ENCODE measurements at regions not wholly inside any gene's neighbourhood (a gene's known extent, or its start where the extent isn't known, plus 50 kb on each side); places are given as distances from the start of the nearest gene placed in this dataset.

DNA sequence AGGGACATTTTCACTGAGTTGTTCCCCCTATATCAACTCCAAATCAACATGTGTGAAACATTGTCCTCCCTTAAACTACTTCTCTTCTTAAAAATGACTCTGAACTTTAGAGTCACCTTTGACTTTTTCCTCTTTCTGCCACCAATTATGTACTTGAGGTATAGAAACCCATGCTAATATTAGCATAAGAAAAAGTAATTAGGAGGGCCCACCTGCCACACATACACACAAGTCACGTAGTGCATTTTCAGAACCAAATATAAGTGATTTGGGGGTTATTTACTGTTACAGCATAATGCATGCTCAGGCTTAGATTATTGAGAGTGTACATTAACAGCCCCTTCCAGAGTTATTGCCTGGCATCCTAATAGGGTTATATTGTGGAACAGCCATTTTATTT is 432.7 kb downstream of the ZIC3 start:
- Histone ChIP-seq H3K9me3 (ENCODE audit: low read length) (no peaks in the 10 kb centered on the region), H3K4me2 (ENCODE audit: low read length) (no peak overlapping the region), H3K9me2 (ENCODE audit: low read depth, low read length) (no peaks in the 10 kb centered on the region)

DNA sequence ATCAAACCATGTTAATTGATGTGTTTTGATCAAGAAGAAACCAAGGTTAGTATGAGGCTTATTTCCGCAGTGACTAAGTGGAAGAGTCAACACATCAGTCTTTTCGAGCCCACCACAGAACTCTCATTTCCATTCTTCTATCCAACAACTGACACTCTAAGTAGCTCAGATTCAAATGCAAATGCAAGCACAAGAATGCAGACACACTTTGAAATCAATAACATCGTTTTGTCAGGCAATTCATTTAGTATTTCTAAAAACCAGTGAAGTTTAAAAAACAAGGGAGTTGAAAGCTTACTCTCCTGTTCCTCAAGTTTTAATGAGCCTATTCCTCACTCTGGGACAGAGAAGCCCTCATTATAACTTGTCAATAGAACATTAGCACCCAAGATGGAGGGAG is 433.1 kb downstream of the ZIC3 start:
- no peak overlapping the region for H3K27ac ChIP-seq (ENCODE audit: low read depth, low read length, poor library complexity, severe bottlenecking)
- no peak overlapping the region for H3K4me3 ChIP-seq (ENCODE audit: low read depth, low read length, poor library complexity, severe bottlenecking)
- H2AFZ ChIP-seq (ENCODE audit: low read length): no peak overlapping the region
- TF ChIP-seq, protein P1, sequence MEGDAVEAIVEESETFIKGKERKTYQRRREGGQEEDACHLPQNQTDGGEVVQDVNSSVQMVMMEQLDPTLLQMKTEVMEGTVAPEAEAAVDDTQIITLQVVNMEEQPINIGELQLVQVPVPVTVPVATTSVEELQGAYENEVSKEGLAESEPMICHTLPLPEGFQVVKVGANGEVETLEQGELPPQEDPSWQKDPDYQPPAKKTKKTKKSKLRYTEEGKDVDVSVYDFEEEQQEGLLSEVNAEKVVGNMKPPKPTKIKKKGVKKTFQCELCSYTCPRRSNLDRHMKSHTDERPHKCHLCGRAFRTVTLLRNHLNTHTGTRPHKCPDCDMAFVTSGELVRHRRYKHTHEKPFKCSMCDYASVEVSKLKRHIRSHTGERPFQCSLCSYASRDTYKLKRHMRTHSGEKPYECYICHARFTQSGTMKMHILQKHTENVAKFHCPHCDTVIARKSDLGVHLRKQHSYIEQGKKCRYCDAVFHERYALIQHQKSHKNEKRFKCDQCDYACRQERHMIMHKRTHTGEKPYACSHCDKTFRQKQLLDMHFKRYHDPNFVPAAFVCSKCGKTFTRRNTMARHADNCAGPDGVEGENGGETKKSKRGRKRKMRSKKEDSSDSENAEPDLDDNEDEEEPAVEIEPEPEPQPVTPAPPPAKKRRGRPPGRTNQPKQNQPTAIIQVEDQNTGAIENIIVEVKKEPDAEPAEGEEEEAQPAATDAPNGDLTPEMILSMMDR (IDR thresholded peaks at IDR 0.05; ENCODE audit: low read length): no peak
- no peak for TF ChIP-seq EZH2 (IDR thresholded peaks at IDR 0.05; ENCODE audit: borderline replicate concordance, low read length)
- H4K20me1 ChIP-seq (ENCODE audit: insufficient read depth, low read length): no peaks in the 10 kb centered on the region
- no peaks in the 10 kb centered on the region for H3K79me2 ChIP-seq (ENCODE audit: insufficient read depth, low read length)
- H3K36me3 ChIP-seq (ENCODE audit: insufficient read depth, low read length): no peaks in the 10 kb centered on the region
- H3K9ac ChIP-seq (ENCODE audit: low read length): no peak overlapping the region
- H3K4me2 ChIP-seq (ENCODE audit: low read length): no peak overlapping the region
- no peaks in the 10 kb centered on the region for H3K9me3 ChIP-seq (ENCODE audit: low read length)
- no peaks in the 10 kb centered on the region for H3K4me1 ChIP-seq (ENCODE audit: insufficient read depth, low read length, severe bottlenecking)
- no peaks in the 10 kb centered on the region for H3K27me3 ChIP-seq (ENCODE audit: insufficient read depth, low read length)
- no peaks in the 10 kb centered on the region for H3K9me2 ChIP-seq (ENCODE audit: low read depth, low read length)
- H3F3A ChIP-seq (ENCODE audit: insufficient read depth, low read length): no peaks in the 10 kb centered on the region

More for the DNA sequence above, 432.7 kb downstream of the ZIC3 start:
- H3K27me3 ChIP-seq (ENCODE audit: insufficient read depth, low read length): no peaks in the 10 kb centered on the region
- H2AFZ ChIP-seq (ENCODE audit: low read length): no peak overlapping the region
- TF ChIP-seq EZH2 (IDR thresholded peaks at IDR 0.05; ENCODE audit: borderline replicate concordance, low read length): no peak
- TF ChIP-seq, protein P1 (IDR thresholded peaks at IDR 0.05; ENCODE audit: low read length): no peak
- H3K36me3 ChIP-seq (ENCODE audit: insufficient read depth, low read length): no peaks in the 10 kb centered on the region
- no peak overlapping the region for H3K27ac ChIP-seq (ENCODE audit: low read depth, low read length, poor library complexity, severe bottlenecking)
- H3K4me3 ChIP-seq (ENCODE audit: low read depth, low read length, poor library complexity, severe bottlenecking): no peak overlapping the region
- no peaks in the 10 kb centered on the region for H3K79me2 ChIP-seq (ENCODE audit: insufficient read depth, low read length)
- no peak overlapping the region for H3K9ac ChIP-seq (ENCODE audit: low read length)
- no peaks in the 10 kb centered on the region for H4K20me1 ChIP-seq (ENCODE audit: insufficient read depth, low read length)
- no peaks in the 10 kb centered on the region for H3K4me1 ChIP-seq (ENCODE audit: insufficient read depth, low read length, severe bottlenecking)
- no peaks in the 10 kb centered on the region for H3F3A ChIP-seq (ENCODE audit: insufficient read depth, low read length)

DNA sequence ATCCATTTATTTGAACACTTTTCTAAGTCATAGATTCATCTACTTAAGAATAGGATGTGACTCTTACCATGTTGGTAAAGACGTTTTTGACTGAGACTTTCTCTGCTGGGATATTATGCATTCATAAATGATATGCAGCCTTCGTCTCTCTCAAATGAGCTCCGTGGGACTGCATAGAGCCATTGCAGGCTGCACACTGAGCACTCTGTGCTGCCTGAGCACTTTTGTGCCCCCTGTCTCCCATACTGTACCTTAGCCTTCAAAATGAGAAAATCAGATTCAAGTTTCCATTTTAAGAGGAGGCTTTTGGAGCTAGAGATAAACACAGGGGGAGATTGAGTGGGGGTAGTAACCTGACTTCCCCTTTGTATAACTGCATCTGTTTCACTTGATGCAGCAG is 433.6 kb downstream of the ZIC3 start:
- Histone ChIP-seq H3F3A (ENCODE audit: insufficient read depth, low read length) (no peaks in the 10 kb centered on the region), H3K9ac (ENCODE audit: low read length) (no peak overlapping the region), H3K4me2 (ENCODE audit: low read length) (no peak overlapping the region), H3K4me3 (ENCODE audit: low read depth, low read length, poor library complexity, severe bottlenecking) (no peak overlapping the region), H3K9me2 (ENCODE audit: low read depth, low read length) (no peaks in the 10 kb centered on the region), H2AFZ (ENCODE audit: low read length) (no peak overlapping the region), H3K36me3 (ENCODE audit: insufficient read depth, low read length) (no peaks in the 10 kb centered on the region), H3K9me3 (ENCODE audit: low read length) (no peaks in the 10 kb centered on the region), H3K27ac (ENCODE audit: low read depth, low read length, poor library complexity, severe bottlenecking) (no peak overlapping the region), H3K27me3 (ENCODE audit: insufficient read depth, low read length) (no peaks in the 10 kb centered on the region), H3K4me1 (ENCODE audit: insufficient read depth, low read length, severe bottlenecking) (no peaks in the 10 kb centered on the region), H4K20me1 (ENCODE audit: insufficient read depth, low read length) (no peaks in the 10 kb centered on the region), H3K79me2 (ENCODE audit: insufficient read depth, low read length) (no peaks in the 10 kb centered on the region)
- TF ChIP-seq, protein P1 (IDR thresholded peaks at IDR 0.05; ENCODE audit: low read length): no peak
- TF ChIP-seq EZH2 (IDR thresholded peaks at IDR 0.05; ENCODE audit: borderline replicate concordance, low read length): no peak
